ENCODE measurements at regions not wholly inside any gene's neighbourhood (a gene's known extent, or its start where the extent isn't known, plus 50 kb on each side); places are given as distances from the start of the nearest gene placed in this dataset.

DNA sequence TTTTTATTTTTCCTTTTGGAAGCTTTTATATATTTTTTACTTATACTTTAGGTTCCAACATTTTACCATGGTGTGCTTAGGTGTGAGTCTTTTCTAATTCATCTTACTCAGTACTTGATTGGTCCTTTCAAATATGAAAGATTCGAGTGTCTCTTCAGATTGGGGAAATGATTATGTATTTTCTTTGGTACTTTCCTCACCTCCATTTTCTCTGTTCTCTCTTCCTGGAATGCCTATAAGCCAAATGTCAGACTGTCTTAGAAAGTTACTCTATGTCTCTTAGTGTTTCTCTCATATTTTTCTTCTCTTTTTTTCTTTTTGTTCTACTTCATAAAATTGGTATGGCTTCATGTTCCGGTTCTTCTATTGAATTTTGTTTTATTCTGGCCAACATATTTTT lies 119.6 kb upstream of the SV2C start:
- WGBS, 2 experiments (ENCODE audit: extremely low coverage in 1 of 2, insufficient coverage in 1 of 2, insufficient read length in 1 of 2, insufficient replicate concordance in 2 of 2, low coverage in 1 of 2, low lambda C conversion rate in 2 of 2, missing lambda C conversion rate in 1 of 2): 89% methylated on average over 2 of the region's 2 CpGs; no CpG with 5 or more reads in 1 of the 2 experiments
- no peak for TF ChIP-seq SUZ12 (IDR thresholded peaks at IDR 0.05; ENCODE audit: low read length)
- TF ChIP-seq CTBP2 (IDR thresholded peaks at IDR 0.05; ENCODE audit: borderline replicate concordance, insufficient read depth, insufficient read length, low read length): no peak
- no peak for TF ChIP-seq EZH2 (IDR thresholded peaks at IDR 0.05; ENCODE audit: low read depth, low read length, severe bottlenecking)
- TF ChIP-seq CHD2 (IDR thresholded peaks at IDR 0.05; ENCODE audit: low read length): no peak
- no peak for TF ChIP-seq JUND (IDR thresholded peaks at IDR 0.05; ENCODE audit: low read length)
- TF ChIP-seq EP300 (IDR thresholded peaks at IDR 0.05; ENCODE audit: borderline replicate concordance in 1 of 2, low read depth in 2 of 2, low read length in 2 of 2): no peak
- TF ChIP-seq RBBP5 (IDR thresholded peaks at IDR 0.05; ENCODE audit: borderline replicate concordance, low read depth, low read length): no peak
- TF ChIP-seq KDM1A (IDR thresholded peaks at IDR 0.05; ENCODE audit: borderline replicate concordance, low read length): no peak
- TF ChIP-seq MAFK (IDR thresholded peaks at IDR 0.05; ENCODE audit: low read depth, low read length): no peak
- TF ChIP-seq FOSL1 (IDR thresholded peaks at IDR 0.05; ENCODE audit: insufficient read depth, low read depth, low read length): no peak
- TF ChIP-seq SP2 (IDR thresholded peaks at IDR 0.05; ENCODE audit: low read length): no peak

More for the DNA sequence above, 119.6 kb upstream of the SV2C start:
- H3K79me2 ChIP-seq (ENCODE audit: control insufficient read depth in 1 of 2, insufficient read depth in 2 of 2, low read length in 2 of 2): no peaks in the 10 kb centered on the region
- H3K79me1 ChIP-seq (ENCODE audit: low read depth, low read length): no peaks in the 10 kb centered on the region
- no peaks in the 10 kb centered on the region for H4K20me1 ChIP-seq (replicated peaks in 1 of 2; ENCODE audit: control insufficient read depth in 1 of 2, insufficient read depth in 2 of 2, low read length in 2 of 2)
- no peak overlapping the region for H3K4me2 ChIP-seq (ENCODE audit: insufficient read depth in 1 of 2, low read depth in 2 of 2, low read length in 2 of 2)
- H3K23ac ChIP-seq (ENCODE audit: insufficient read length): no peak overlapping the region
- DNase-seq (ENCODE audit: low read depth in 1 of 2, low spot score in 2 of 2) (no peak), FAIRE-seq (no peak)
- no peak overlapping the region for H3K56ac ChIP-seq (replicated peaks; ENCODE audit: insufficient read length, low read depth, low read length)
- no peak overlapping the region for H2AFZ ChIP-seq (ENCODE audit: low read length)
- H3K27ac ChIP-seq (ENCODE audit: low read depth, low read length): no peak overlapping the region
- peaks cover 21% of the 10 kb centered on the region in 2 experiments for H3K9me3 ChIP-seq (ENCODE audit: insufficient read depth in 2 of 2, low read depth in 1 of 2, low read length in 1 of 2)
- no peak overlapping the region for H2BK20ac ChIP-seq (ENCODE audit: low read length)
- H4K91ac ChIP-seq (replicated peaks; ENCODE audit: insufficient read length, low read length): no peak overlapping the region
- H3K14ac ChIP-seq (ENCODE audit: insufficient read length): no peak overlapping the region
- no peak overlapping the region for H2BK120ac ChIP-seq (replicated peaks; ENCODE audit: low read depth, low read length)
- H4K5ac ChIP-seq (ENCODE audit: insufficient read length, low read depth, low read length): no peak overlapping the region
- no peak overlapping the region for H3K4me3 ChIP-seq (ENCODE audit: extremely low read depth in 1 of 4, insufficient read depth in 2 of 4, low read depth in 3 of 4, low read length in 4 of 4)
- no peaks in the 10 kb centered on the region for H3K27me3 ChIP-seq (replicated peaks in 1 of 4; ENCODE audit: control insufficient read depth in 3 of 4, extremely low read depth in 1 of 4, insufficient read depth in 3 of 4, low read length in 3 of 4)
- no peak overlapping the region for H3K9ac ChIP-seq (replicated peaks in 1 of 4; ENCODE audit: extremely low read depth in 1 of 4, low read depth in 3 of 4, low read length in 3 of 4)
- no peak overlapping the region for H2BK12ac ChIP-seq (ENCODE audit: low read depth, low read length)
- H3K4me1 ChIP-seq (replicated peaks in 1 of 4; ENCODE audit: control insufficient read depth in 3 of 4, insufficient read depth in 4 of 4, low read length in 3 of 4): no peaks in the 10 kb centered on the region
- no peak overlapping the region for H2AK5ac ChIP-seq (ENCODE audit: low read depth, low read length)
- POLR2A ChIA-PET (ENCODE audit: partially characterized antibody): no interaction called here
- H3K23me2 ChIP-seq (ENCODE audit: low read depth, low read length): no peaks in the 10 kb centered on the region
- no peak overlapping the region for H4K8ac ChIP-seq (ENCODE audit: extremely low read depth, insufficient read depth, low read length)
- CTCF ChIA-PET (ENCODE audit: partially characterized antibody): no interaction called here
- no peak overlapping the region for H3K4ac ChIP-seq (replicated peaks; ENCODE audit: insufficient read length, low read depth, low read length)
- H3K36me3 ChIP-seq (ENCODE audit: control insufficient read depth in 2 of 4, insufficient read depth in 4 of 4, low read length in 3 of 4): no peaks in the 10 kb centered on the region; a peak in 1 of 8 replicates
- H2BK15ac ChIP-seq (ENCODE audit: low read length): no peak overlapping the region
- no peak overlapping the region for H3K18ac ChIP-seq (ENCODE audit: extremely low read depth, low read length)
- H2BK5ac ChIP-seq (ENCODE audit: low read depth, low read length): no peak overlapping the region

Data from H1 (cell line).